HEK293 (cell line): ENCODE measurements at regions not wholly inside any gene's neighbourhood (a gene's known extent, or its start where the extent isn't known, plus 50 kb on each side); places are given as distances from the start of the nearest gene placed in this dataset.

Source experiments
- ATF2 ChIP-seq: fragments of 450-650 bp; formaldehyde crosslinking; IDR thresholded peaks from 2 replicates; pipeline ENCODE4 v1.5.1; 2016; ENCODE audit warnings: missing biosample characterization, missing genetic modification characterization, low read depth
- KLF16 ChIP-seq: fragments of 450-650 bp; formaldehyde crosslinking; IDR thresholded peaks from 2 replicates; pipeline ENCODE4 v1.5.1; 2017; ENCODE audit warnings: missing biosample characterization, missing genetic modification characterization
- KLF8 ChIP-seq: fragments of 450-650 bp; formaldehyde crosslinking; IDR thresholded peaks from 2 replicates; pipeline ENCODE4 v1.5.1; 2016; ENCODE audit warnings: missing biosample characterization, missing genetic modification characterization
- PRDM1 ChIP-seq: fragments of 450-650 bp; formaldehyde crosslinking; IDR thresholded peaks from 2 replicates; pipeline ENCODE4; 2016; ENCODE audit warnings: missing biosample characterization, missing genetic modification characterization
- SCRT2 ChIP-seq: fragments of 450-650 bp; formaldehyde crosslinking; IDR thresholded peaks from 2 replicates; pipeline ENCODE4 v1.5.1; 2016; ENCODE audit warnings: missing biosample characterization, missing genetic modification characterization
- ZBTB48 ChIP-seq: fragments of 450-650 bp; formaldehyde crosslinking; IDR thresholded peaks from 2 replicates; pipeline ENCODE4 v1.5.1; 2016; ENCODE audit warnings: missing biosample characterization, missing genetic modification characterization
- ZBTB7A ChIP-seq: fragments of 450-650 bp; formaldehyde crosslinking; IDR thresholded peaks from 2 replicates; pipeline ENCODE4 v1.5.1; 2016; ENCODE audit warnings: low read depth, missing biosample characterization, missing genetic modification characterization
- ZBTB8A ChIP-seq: fragments of 450-650 bp; formaldehyde crosslinking; IDR thresholded peaks from 2 replicates; pipeline ENCODE4 v1.5.1; 2016; ENCODE audit warnings: missing biosample characterization, missing genetic modification characterization
- ZFP3 ChIP-seq: fragments of 450-650 bp; formaldehyde crosslinking; IDR thresholded peaks from 2 replicates; pipeline ENCODE4 v1.5.1; 2016; ENCODE audit warnings: low read depth, missing biosample characterization, missing genetic modification characterization
- ZFP37 ChIP-seq: fragments of 450-650 bp; formaldehyde crosslinking; IDR thresholded peaks from 2 replicates; pipeline ENCODE4 v1.5.1; 2016; ENCODE audit warnings: missing biosample characterization, missing genetic modification characterization
- ZFP41 ChIP-seq: fragments of 450-650 bp; formaldehyde crosslinking; IDR thresholded peaks from 2 replicates; pipeline ENCODE4 v1.5.1; 2016; ENCODE audit warnings: missing biosample characterization, missing genetic modification characterization, borderline replicate concordance
- ZNF16 ChIP-seq: fragments of 450-650 bp; formaldehyde crosslinking; IDR thresholded peaks from 2 replicates; pipeline ENCODE4 v1.5.1; 2016; ENCODE audit warnings: low read depth, missing biosample characterization, missing genetic modification characterization
- ZNF174 ChIP-seq: fragments of 450-650 bp; formaldehyde crosslinking; IDR thresholded peaks from 2 replicates; pipeline ENCODE4 v1.5.0; 2017; ENCODE audit warnings: missing biosample characterization, mild to moderate bottlenecking, missing genetic modification characterization
- ZNF175 ChIP-seq: fragments of 450-650 bp; formaldehyde crosslinking; IDR thresholded peaks from 2 replicates; pipeline ENCODE4 v1.5.1; 2016; ENCODE audit warnings: missing biosample characterization, missing genetic modification characterization
- ZNF184 ChIP-seq: fragments of 450-650 bp; IDR thresholded peaks from 2 replicates; pipeline ENCODE4 v1.5.1; 2018; ENCODE audit warnings: missing biosample characterization, mild to moderate bottlenecking, missing genetic modification characterization
- ZNF19 ChIP-seq: fragments of 450-650 bp; formaldehyde crosslinking; IDR thresholded peaks from 2 replicates; pipeline ENCODE4; 2016; ENCODE audit warnings: missing biosample characterization, missing genetic modification characterization, low read depth
- ZNF302 ChIP-seq: fragments of 450-650 bp; formaldehyde crosslinking; IDR thresholded peaks from 2 replicates; pipeline ENCODE4 v1.5.1; 2016; ENCODE audit warnings: missing biosample characterization, missing genetic modification characterization, low read depth
- ZNF362 ChIP-seq: fragments of 450-650 bp; formaldehyde crosslinking; IDR thresholded peaks from 2 replicates; pipeline ENCODE4 v1.5.1; 2016; ENCODE audit warnings: missing biosample characterization, missing genetic modification characterization
- ZNF423 ChIP-seq: fragments of 450-650 bp; formaldehyde crosslinking; IDR thresholded peaks from 2 replicates; pipeline ENCODE4 v1.5.1; 2016; ENCODE audit warnings: missing biosample characterization, missing genetic modification characterization
- ZNF473 ChIP-seq: fragments of 450-650 bp; formaldehyde crosslinking; IDR thresholded peaks from 2 replicates; pipeline ENCODE4 v1.5.1; 2017; ENCODE audit warnings: missing biosample characterization, missing genetic modification characterization
- ZNF549 ChIP-seq: fragments of 450-650 bp; IDR thresholded peaks from 2 replicates; pipeline ENCODE4 v1.5.1; 2018; ENCODE audit warnings: missing biosample characterization, missing genetic modification characterization, mild to moderate bottlenecking, inconsistent platforms, moderate library complexity
- ZNF555 ChIP-seq: fragments of 450-650 bp; formaldehyde crosslinking; conservative IDR thresholded peaks from 2 replicates; pipeline ENCODE4 v1.5.1; 2017; ENCODE audit warnings: missing biosample characterization, mild to moderate bottlenecking, missing genetic modification characterization, inconsistent platforms
- ZNF664 ChIP-seq: fragments of 450-650 bp; formaldehyde crosslinking; IDR thresholded peaks from 2 replicates; pipeline ENCODE4 v1.5.1; 2016; ENCODE audit warnings: missing biosample characterization, missing genetic modification characterization
- ZNF670 ChIP-seq: fragments of 450-650 bp; formaldehyde crosslinking; IDR thresholded peaks from 2 replicates; pipeline ENCODE4 v1.5.1; 2016; ENCODE audit warnings: missing biosample characterization, missing genetic modification characterization, low read depth
- ZNF747 ChIP-seq: fragments of 450-650 bp; formaldehyde crosslinking; IDR thresholded peaks from 2 replicates; pipeline ENCODE4 v1.5.1; 2016; ENCODE audit warnings: missing biosample characterization, missing genetic modification characterization
- TF ChIP-seq, protein P1 (sequence below): fragments of 450-650 bp; formaldehyde crosslinking; IDR thresholded peaks from 2 replicates; pipeline ENCODE4 v1.5.1; 2016; ENCODE audit warnings: missing biosample characterization, missing genetic modification characterization
- TF ChIP-seq, protein P2 (sequence below): fragments of 450-650 bp; IDR thresholded peaks from 2 replicates; pipeline ENCODE4 v1.5.1; 2018; ENCODE audit warnings: missing biosample characterization, missing genetic modification characterization
- TF ChIP-seq, protein P3 (sequence below): fragments of 450-650 bp; formaldehyde crosslinking; IDR thresholded peaks from 2 replicates; pipeline ENCODE4 v1.5.1; 2016; ENCODE audit warnings: missing biosample characterization, missing genetic modification characterization

DNA sequence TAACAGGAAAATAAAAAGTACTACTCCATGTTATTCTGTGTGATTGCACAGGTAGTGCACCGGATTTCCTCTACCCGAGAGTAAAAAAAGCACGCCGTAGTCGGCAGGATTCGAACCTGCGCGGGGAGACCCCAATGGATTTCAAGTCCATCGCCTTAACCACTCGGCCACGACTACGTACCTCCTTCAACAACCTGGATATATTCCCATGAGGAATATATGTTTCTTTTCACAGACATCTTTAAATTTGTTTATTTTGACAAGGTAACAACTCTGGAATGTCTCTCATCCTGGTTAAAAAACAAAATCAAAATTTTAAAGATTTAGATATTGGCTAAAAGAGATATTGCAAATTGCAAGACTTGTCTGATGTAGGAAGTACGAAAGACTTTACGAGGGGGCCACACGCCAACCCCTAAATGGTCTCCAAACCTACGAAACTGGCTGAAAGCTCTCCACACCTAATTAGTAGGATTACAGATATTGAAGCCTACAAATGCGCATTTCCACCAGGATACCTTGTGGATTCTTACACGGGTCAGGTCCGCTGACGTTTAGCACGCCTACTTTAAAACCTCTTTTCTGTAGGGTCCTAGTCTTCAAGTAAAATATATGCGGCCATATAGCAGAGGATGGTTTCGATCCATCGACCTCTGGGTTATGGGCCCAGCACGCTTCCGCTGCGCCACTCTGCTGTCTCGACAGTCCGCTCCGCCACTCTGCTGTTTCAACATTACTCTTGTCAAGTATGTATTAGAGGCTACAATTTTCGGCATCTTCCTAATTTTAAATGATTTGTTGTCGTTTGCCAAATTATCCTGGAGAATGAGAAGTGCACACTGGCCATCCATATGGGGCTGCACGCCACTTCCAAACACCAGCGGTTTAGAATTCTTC, 52.2 kb upstream of the BTN3A2 start (continued):
- TF ChIP-seq SCRT2 (tag by site-specific recombination), result 0 out of 2 replicates have a peak, but pooled peaks have one; percentile 20
- peak; percentile 72 for TF ChIP-seq ZNF549
- TF ChIP-seq ZNF664 (tag by site-specific recombination), result no peak
- TF ChIP-seq ZNF302 (tag by site-specific recombination), result no peak
- TF ChIP-seq ATF2 (tag by site-specific recombination), result no peak
- TF ChIP-seq ZNF174 (tag by site-specific recombination), result no peak
- TF ChIP-seq ZNF19 (tag by site-specific recombination), result no peak
- no peak for TF ChIP-seq ZNF16
- TF ChIP-seq ZBTB7A (tag by site-specific recombination), result no peak
- peak; percentile 27; the same call in 1 of the 2 replicates for TF ChIP-seq ZFP37
- TF ChIP-seq ZNF747 (tag by site-specific recombination), result no peak; the same call in 1 of the 2 replicates
- TF ChIP-seq ZNF423, result no peak
- TF ChIP-seq ZBTB8A, result 0 out of 2 replicates have a peak, but pooled peaks have one; percentile 31
- TF ChIP-seq KLF8 (tag by site-specific recombination), result peak; percentile 46; the same call in 1 of the 2 replicates
- TF ChIP-seq ZBTB48, result no peak
- TF ChIP-seq KLF16, result no peak
- TF ChIP-seq, protein P1, sequence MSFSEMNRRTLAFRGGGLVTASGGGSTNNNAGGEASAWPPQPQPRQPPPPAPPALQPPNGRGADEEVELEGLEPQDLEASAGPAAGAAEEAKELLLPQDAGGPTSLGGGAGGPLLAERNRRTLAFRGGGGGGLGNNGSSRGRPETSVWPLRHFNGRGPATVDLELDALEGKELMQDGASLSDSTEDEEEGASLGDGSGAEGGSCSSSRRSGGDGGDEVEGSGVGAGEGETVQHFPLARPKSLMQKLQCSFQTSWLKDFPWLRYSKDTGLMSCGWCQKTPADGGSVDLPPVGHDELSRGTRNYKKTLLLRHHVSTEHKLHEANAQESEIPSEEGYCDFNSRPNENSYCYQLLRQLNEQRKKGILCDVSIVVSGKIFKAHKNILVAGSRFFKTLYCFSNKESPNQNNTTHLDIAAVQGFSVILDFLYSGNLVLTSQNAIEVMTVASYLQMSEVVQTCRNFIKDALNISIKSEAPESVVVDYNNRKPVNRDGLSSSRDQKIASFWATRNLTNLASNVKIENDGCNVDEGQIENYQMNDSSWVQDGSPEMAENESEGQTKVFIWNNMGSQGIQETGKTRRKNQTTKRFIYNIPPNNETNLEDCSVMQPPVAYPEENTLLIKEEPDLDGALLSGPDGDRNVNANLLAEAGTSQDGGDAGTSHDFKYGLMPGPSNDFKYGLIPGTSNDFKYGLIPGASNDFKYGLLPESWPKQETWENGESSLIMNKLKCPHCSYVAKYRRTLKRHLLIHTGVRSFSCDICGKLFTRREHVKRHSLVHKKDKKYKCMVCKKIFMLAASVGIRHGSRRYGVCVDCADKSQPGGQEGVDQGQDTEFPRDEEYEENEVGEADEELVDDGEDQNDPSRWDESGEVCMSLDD (tag by site-specific recombination), result no peak
- TF ChIP-seq ZNF555 (tag by site-specific recombination), result no peak
- TF ChIP-seq, protein P2, sequence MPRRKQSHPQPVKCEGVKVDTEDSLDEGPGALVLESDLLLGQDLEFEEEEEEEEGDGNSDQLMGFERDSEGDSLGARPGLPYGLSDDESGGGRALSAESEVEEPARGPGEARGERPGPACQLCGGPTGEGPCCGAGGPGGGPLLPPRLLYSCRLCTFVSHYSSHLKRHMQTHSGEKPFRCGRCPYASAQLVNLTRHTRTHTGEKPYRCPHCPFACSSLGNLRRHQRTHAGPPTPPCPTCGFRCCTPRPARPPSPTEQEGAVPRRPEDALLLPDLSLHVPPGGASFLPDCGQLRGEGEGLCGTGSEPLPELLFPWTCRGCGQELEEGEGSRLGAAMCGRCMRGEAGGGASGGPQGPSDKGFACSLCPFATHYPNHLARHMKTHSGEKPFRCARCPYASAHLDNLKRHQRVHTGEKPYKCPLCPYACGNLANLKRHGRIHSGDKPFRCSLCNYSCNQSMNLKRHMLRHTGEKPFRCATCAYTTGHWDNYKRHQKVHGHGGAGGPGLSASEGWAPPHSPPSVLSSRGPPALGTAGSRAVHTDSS (tag by site-specific recombination), result no peak
- TF ChIP-seq ZFP3 (tag by site-specific recombination), result no peak
- no peak for TF ChIP-seq ZNF670 (tag by site-specific recombination)
- no peak; the same call in 1 of the 2 replicates for TF ChIP-seq ZNF362 (tag by site-specific recombination)
- TF ChIP-seq ZNF473 (tag by site-specific recombination), result no peak
- no peak; the same call in 1 of the 2 replicates for TF ChIP-seq ZNF184 (tag by site-specific recombination)
- no peak for TF ChIP-seq ZFP41
- TF ChIP-seq, protein P3, sequence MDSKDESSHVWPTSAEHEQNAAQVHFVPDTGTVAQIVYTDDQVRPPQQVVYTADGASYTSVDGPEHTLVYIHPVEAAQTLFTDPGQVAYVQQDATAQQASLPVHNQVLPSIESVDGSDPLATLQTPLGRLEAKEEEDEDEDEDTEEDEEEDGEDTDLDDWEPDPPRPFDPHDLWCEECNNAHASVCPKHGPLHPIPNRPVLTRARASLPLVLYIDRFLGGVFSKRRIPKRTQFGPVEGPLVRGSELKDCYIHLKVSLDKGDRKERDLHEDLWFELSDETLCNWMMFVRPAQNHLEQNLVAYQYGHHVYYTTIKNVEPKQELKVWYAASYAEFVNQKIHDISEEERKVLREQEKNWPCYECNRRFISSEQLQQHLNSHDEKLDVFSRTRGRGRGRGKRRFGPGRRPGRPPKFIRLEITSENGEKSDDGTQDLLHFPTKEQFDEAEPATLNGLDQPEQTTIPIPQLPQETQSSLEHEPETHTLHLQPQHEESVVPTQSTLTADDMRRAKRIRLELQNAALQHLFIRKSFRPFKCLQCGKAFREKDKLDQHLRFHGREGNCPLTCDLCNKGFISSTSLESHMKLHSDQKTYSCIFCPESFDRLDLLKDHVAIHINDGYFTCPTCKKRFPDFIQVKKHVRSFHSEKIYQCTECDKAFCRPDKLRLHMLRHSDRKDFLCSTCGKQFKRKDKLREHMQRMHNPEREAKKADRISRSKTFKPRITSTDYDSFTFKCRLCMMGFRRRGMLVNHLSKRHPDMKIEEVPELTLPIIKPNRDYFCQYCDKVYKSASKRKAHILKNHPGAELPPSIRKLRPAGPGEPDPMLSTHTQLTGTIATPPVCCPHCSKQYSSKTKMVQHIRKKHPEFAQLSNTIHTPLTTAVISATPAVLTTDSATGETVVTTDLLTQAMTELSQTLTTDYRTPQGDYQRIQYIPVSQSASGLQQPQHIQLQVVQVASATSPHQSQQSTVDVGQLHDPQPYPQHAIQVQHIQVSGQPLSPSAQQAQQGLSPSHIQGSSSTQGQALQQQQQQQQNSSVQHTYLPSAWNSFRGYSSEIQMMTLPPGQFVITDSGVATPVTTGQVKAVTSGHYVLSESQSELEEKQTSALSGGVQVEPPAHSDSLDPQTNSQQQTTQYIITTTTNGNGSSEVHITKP (tag by site-specific recombination), result no peak; the same call in 1 of the 2 replicates
- TF ChIP-seq ZNF175 (tag by site-specific recombination), result no peak
- no peak for TF ChIP-seq PRDM1
